M059J (cell line): ENCODE measurements at regions not wholly inside any gene's neighbourhood (a gene's known extent, or its start where the extent isn't known, plus 50 kb on each side); places are given as distances from the start of the nearest gene placed in this dataset.
A peak's percentile ranks its signal among the peaks of the same experiment; 100 is the strongest.
"Not testable (repeated sequence)": the region's sequence is repeated elsewhere in the genome, so short reads cannot be mapped to it uniquely, and the experiment has no call there.

Experiments
- DNase-seq: peaks from one replicate; pipeline ENCODE4 v3.0.0-alpha.2; 2012; ENCODE audit warnings: low read depth

- no peak for DNase-seq
Measured at GRCh38 chr13:37475151-37475550, 123.4 kb downstream of the POSTN start.

GRCh38 chr13:37473035-37473434 lies 125.5 kb downstream of the POSTN start:
- DNase-seq: no peak

- DNase-seq: not testable (repeated sequence)
Measured at GRCh38 chr13:37472266-37472665, 126.3 kb downstream of the POSTN start.

GRCh38 chr13:37460166-37460565 lies 138.4 kb downstream of the POSTN start:
- DNase-seq: peak; percentile 1

GRCh38 chr13:37457612-37458011 lies 141.0 kb downstream of the POSTN start:
- no peak for DNase-seq

- no peak for DNase-seq
Measured at GRCh38 chr13:37456506-37456905, 142.1 kb downstream of the POSTN start.

- no peak for DNase-seq
Measured at GRCh38 chr13:37456041-37456440, 142.5 kb downstream of the POSTN start.

- peak; percentile 41 for DNase-seq
Measured at GRCh38 chr13:37453246-37453645, 145.3 kb downstream of the POSTN start.

GRCh38 chr13:37450276-37450675 lies 148.3 kb downstream of the POSTN start:
- no peak for DNase-seq

GRCh38 chr13:37448153-37448552 lies 150.4 kb downstream of the POSTN start:
- DNase-seq: no peak

GRCh38 chr13:37446503-37446902 lies 152.1 kb downstream of the POSTN start:
- DNase-seq: peak; percentile 73

- peak; percentile 60 for DNase-seq
Measured at GRCh38 chr13:37443538-37443937, 155.0 kb downstream of the POSTN start.

- DNase-seq: no peak
Measured at GRCh38 chr13:37442996-37443395, 155.6 kb downstream of the POSTN start.

- no peak for DNase-seq
Measured at GRCh38 chr13:37435881-37436280, 162.7 kb downstream of the POSTN start.

- no peak for DNase-seq
Measured at GRCh38 chr13:37433086-37433485, 165.5 kb downstream of the POSTN start.

- peak; percentile 70 for DNase-seq
Measured at GRCh38 chr13:37429976-37430375, 168.6 kb downstream of the POSTN start.

- no peak for DNase-seq
Measured at GRCh38 chr13:37427843-37428494, 170.6 kb downstream of the POSTN start.

- no peak for DNase-seq
Measured at GRCh38 chr13:37418490-37418889, 180.1 kb downstream of the POSTN start.

GRCh38 chr13:37417060-37417441 lies 181.5 kb downstream of the POSTN start:
- DNase-seq: no peak

GRCh38 chr13:37416291-37417059 lies 182.1 kb downstream of the POSTN start:
- DNase-seq: no peak

GRCh38 chr13:37413161-37413560 lies 185.4 kb downstream of the POSTN start:
- no peak for DNase-seq

GRCh38 chr13:37412241-37412921 lies 186.2 kb downstream of the POSTN start:
- no peak for DNase-seq

- no peak for DNase-seq
Measured at GRCh38 chr13:37410316-37410715, 188.3 kb downstream of the POSTN start.
